Stimulated activated CD8-positive, alpha-beta memory T cell treated with anti-CD3 and anti-CD28 coated beads, Interleukin-7, amount 100 ng/mL, for 48 hours (primary cell): ENCODE measurements at regions not wholly inside any gene's neighbourhood (a gene's known extent, or its start where the extent isn't known, plus 50 kb on each side); places are given as distances from the start of the nearest gene placed in this dataset.
"Not testable (repeated sequence)": the region's sequence is repeated elsewhere in the genome, so short reads cannot be mapped to it uniquely, and the experiment has no call there.

Experiments used
- DNase-seq, 2 donors: peaks; one replicate each; pipeline ENCODE4 v3.0.0-alpha.2; 2020; ENCODE audit warnings: low read depth in 1 of 2; ENCODE audit errors: extremely low read depth in 1 of 2

DNA sequence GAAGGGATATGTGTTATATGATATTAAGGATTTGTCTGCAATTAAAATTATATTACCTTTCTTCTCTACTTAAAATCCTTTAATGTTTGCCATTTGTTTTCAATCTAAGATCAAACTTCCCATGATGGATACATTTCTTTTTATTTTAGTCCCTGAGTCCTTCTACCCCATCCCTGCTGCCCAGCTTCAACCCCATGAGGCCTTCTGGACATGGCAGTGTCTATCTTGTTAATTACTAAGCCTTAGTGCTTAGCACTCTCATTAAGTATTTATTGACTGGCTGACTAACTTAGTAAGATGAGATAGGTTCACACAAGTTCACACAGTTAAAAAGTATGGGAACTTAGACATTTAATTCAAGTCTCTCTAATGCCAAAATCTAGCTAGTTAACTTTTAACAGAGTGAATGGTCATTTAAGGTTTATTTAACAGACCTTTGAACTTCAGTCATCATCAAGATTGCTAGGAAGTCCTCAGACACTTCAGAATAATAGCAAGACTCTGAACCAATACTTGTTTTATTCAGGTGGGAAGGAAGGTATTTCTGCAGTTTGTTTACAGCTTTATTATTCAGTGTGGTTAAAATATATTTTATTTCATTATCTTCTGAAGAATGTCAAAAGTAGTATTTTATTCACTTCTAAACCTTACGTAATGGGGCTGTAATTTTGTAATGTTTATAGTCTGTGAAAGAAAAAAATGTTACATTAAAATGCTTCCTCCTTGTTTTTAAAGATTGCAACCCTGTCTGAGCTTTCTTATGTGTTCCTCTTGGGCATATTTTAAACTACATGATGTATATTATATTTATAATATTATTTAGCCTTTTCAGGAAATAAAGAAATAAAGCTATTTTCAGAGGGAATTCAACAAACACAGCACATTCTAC, 848.9 kb downstream of the REEP3 start:
- no peak for DNase-seq

GRCh38 chr10:64374346-64374745, 853.1 kb downstream of the REEP3 start:
- DNase-seq, result no peak

DNA sequence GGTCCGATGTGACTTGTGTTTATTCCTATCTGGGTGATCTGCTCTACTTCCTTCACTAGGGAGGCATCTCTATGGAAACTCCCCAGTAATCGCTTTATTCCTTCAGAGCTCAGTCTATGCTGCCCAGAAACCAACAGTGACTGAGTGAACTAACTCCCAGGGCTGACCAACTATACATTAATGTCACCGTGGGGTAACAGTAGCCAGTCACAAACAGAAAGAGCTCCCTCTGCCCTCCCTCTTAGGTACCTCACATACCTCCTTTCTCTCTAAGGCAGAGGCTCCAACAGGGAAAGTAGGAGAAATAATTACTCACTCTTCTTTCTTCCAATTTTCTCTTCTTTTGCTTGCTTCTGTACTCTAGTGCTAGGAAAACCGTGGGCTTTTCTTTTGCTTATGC, 855.0 kb downstream of the REEP3 start:
- DNase-seq, result no peak

- no peak for DNase-seq
Observed at GRCh38 chr10:64379898-64380297, 858.7 kb downstream of the REEP3 start.

- no peak for DNase-seq
Observed at GRCh38 chr10:64385355-64385754, 864.2 kb downstream of the REEP3 start.

DNA sequence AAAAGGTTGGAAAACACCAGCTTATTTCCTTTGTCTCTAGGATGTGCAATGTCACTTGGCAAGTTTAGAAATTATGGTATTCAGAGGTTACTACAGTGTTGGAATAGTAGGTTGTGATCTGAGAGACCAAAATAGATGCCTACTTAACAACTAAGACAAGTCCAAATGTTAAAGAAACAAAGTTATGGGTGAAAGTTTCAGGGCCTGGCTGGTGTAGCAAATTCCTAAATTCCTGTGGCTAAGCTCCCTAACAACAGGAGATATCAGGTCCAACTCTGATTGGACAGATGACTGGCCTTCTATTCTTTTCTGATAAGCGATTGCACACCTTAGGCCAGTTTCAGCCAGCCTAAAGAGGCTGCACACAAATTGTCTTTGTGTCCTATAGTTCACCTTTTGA, 873.5 kb downstream of the REEP3 start:
- DNase-seq, result no peak

GRCh38 chr10:64396105-64396708, 875.0 kb downstream of the REEP3 start:
- DNase-seq, result no peak

DNA sequence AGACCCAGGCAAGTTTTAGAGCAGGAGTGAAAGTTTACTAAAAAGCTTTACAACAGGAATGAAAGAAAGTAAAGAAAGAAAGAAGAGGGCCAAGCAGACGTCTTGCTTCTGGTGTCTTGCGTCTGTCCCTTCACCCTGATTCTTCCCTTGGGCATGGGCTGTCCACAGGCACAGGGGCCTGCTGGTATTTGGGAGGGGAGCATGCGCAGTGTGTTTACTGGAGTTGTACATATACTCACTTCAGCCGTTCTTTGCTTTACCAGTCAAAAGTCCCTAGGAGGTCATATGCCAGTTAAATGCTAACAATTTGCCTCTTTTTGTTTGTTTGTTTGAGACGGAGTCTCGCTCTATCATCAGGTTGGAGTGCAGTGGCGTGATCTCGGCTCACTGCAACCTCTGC, 875.9 kb downstream of the REEP3 start:
- no peak for DNase-seq

DNA sequence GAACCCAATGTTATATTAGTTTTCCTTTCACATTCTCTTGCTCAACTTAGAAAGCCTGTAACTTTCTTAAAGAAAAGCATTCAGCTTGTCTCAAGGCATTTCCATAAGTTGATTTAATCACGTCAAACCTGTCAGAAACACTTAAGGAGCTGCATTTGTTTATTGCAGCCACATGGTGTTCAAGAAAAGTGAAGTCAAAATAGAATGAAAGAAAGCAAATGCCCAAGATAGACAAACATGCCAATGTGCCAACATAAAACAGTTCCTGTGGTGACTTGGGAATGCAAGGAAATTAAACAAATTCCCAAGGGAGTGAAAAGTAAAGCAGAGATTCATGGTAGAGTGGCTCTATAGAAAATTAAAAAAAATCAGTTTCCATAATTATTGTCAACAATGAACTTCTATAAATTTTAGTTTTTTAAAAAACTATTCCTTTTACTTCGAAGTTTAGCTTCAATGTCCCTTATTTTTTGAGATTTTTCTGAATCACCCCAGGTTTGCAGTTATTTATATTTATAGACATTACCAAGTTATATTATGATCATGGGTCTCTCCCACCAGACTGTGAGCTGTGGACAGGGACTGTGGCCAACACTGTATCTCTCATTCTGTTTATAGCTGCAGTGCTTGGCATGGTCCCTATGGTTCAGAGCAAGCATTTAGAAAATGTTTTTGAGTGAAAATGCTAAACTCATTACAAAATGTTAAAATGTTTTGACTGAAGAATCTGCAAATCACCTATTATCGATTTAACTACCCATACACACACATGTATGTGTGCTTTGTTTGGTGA, 887.4 kb downstream of the REEP3 start:
- no peak for DNase-seq

- DNase-seq, result no peak
Observed at GRCh38 chr10:64409349-64409748, 888.1 kb downstream of the REEP3 start.

GRCh38 chr10:64416011-64416410, 894.8 kb downstream of the REEP3 start:
- DNase-seq, result no peak

DNA sequence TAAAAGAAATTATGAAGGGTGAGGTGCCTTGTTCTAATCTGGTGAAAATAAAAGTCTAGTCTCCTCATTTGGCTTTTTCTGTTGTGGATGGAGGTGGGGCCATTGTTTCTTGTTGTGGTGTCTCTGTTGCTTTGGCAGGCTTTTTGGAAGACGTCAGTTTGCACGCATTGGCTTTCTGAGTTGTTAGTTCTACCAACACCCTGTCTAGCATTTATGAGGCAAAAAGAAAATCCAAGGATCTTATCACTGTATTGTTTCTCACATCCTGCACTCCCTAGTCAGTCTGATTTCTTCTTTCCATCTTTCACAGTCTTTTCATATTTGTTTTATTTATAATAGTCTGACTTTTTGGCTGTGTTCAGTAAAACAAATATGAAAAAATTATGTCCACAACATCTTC, 898.3 kb downstream of the REEP3 start:
- DNase-seq, result no peak

DNA sequence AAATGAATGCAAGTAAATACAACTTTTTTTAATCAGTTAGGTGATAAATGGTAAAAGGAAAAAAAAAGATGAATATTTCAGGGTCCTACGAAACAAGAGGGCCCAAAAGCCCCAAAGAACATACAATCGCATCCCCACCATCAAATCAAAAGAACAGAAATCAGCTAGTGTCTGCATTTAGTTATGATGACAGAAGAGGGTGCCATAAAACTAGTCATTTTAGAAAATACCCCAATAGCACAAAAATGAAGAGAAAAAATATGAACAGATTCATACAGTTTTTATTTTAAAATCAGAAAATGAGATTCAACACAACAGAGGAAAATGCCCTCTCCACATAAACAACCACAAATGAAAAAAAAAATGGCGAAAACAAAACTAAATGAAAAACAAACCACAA, 905.5 kb downstream of the REEP3 start:
- DNase-seq, result no peak

- no peak for DNase-seq
Observed at GRCh38 chr10:64430690-64431323, 909.6 kb downstream of the REEP3 start.

DNA sequence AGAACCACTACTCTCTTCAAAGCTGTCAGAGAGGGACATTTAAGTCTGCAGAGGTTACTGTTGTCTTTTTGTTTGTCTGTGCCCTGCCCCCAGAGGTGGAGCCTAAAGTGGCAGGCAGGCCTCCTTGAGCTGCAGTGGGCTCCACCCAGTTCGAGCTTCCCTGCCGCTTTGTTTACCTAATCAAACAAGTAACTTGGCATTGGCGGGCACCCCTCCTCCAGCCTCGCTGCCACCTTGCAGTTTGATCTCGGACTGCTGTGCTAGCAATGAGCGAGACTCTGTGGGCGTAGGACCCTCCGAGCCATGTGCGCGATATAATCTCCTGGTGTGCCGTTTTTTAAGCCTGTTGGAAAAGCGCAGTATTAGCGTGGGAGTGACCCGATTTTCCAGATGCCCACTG, 920.7 kb downstream of the REEP3 start:
- DNase-seq, result not testable (repeated sequence)

DNA sequence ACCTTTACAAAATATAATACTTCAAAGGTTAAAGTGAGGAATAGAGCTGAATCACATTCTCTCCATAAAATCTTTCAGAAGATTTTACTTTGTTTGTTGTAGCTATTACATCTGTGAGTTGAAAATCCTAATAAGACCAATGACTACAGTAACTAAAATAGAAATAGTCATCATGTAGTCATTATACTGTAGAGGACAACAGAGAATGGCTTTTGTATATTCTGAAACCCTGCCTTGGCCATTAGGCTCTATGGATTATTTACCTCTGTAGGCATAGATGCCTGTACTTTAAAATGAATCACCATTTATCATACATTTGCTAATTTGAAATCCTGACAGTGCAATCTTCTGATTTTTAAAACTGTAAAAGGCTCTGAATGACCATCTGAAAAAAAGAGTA, 923.0 kb downstream of the REEP3 start:
- DNase-seq, result no peak

- DNase-seq, result no peak
Observed at GRCh38 chr10:64444564-64444963, 923.4 kb downstream of the REEP3 start.

DNA sequence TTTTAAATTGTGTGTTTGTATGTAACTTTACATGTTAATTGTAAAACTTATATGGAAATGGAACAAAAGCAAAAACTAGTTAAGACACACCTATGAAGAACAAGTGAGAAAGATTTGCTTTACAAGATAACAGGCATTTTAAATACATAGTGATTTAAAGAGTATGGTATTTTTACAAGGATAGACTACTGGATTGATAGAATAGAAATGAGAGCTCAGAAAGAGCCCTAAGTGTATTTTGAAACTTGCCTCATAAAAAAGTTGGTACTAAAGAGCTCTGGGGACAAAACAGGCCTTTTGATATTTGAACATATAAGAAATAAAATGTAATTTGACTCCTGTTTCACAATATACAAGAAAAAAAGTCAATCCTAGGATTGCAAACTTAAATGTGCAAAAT, 928.4 kb downstream of the REEP3 start:
- DNase-seq, result no peak

DNA sequence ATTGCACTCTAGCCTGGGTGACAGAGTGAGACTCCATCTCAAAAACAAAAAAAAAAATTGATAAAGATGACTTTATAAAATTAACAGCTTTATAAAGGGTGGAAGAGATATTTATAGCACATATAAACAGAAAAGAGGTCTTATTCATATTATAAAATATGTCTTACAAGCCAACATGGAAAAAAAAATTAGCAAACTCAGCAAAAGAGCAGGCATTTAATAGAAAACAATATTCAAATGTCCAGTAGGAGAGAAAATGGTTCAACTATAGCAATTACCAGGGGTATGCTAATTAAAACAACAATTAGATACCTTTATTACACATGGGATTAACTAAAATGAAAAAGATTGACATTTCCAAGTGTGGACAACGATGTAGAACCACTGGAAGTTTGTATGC, 929.1 kb downstream of the REEP3 start:
- no peak for DNase-seq

- no peak for DNase-seq
Observed at GRCh38 chr10:64454962-64455361, 933.8 kb downstream of the REEP3 start.

DNA sequence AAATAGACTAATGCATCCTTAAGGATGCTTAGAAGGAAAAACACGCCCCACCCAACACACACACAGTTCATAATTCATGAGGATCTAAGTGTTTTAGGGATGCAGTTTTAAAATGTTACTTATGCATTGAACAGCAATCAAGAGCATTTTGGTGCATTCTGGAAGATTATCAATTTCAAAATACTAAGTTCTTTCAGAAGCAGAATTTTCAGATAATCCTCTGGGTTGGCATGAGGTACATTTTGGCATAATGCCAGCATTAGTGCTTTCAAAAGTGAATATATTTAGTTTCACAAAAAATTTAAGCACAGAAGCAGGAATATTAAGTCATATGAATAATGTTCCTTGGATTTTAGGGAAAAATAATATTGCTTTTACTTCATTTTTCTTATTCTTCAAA, 937.1 kb downstream of the REEP3 start:
- DNase-seq, result no peak
